Activated CD4-positive, alpha-beta T cell treated with anti-CD3 and anti-CD28 coated beads for 1 hour (primary cell): ENCODE measurements at regions not wholly inside any gene's neighbourhood (a gene's known extent, or its start where the extent isn't known, plus 50 kb on each side); places are given as distances from the start of the nearest gene placed in this dataset.
A peak's percentile ranks its signal among the peaks of the same experiment; 100 is the strongest.

ENCODE experiments used
- DNase-seq: peaks from one replicate; pipeline ENCODE4 v3.0.0-alpha.2; 2020

GRCh38 chr10:75347186-75347585, 54.4 kb downstream of the ZNF503 start:
- no peak for DNase-seq

GRCh38 chr10:75345738-75346137, 55.8 kb downstream of the ZNF503 start:
- no peak for DNase-seq

- DNase-seq, result no peak
Measured at GRCh38 chr10:75344170-75344569, 57.4 kb downstream of the ZNF503 start.

GRCh38 chr10:75342397-75342796, 59.2 kb downstream of the ZNF503 start:
- DNase-seq, result no peak

GRCh38 chr10:75335983-75336382, 65.6 kb downstream of the ZNF503 start:
- DNase-seq, result no peak

GRCh38 chr10:75335191-75335590, 66.4 kb downstream of the ZNF503 start:
- DNase-seq, result no peak

- no peak for DNase-seq
Measured at GRCh38 chr10:75334720-75335119, 66.8 kb downstream of the ZNF503 start.

- no peak for DNase-seq
Measured at GRCh38 chr10:75332081-75332480, 69.5 kb downstream of the ZNF503 start.

- DNase-seq, result no peak
Measured at GRCh38 chr10:75331081-75331480, 70.5 kb downstream of the ZNF503 start.

GRCh38 chr10:75329190-75329745, 72.3 kb downstream of the ZNF503 start:
- no peak for DNase-seq

GRCh38 chr10:75326306-75326705, 75.3 kb downstream of the ZNF503 start:
- DNase-seq, result no peak

- no peak for DNase-seq
Measured at GRCh38 chr10:75319274-75319673, 82.3 kb downstream of the ZNF503 start.

- DNase-seq, result no peak
Measured at GRCh38 chr10:75314570-75314969, 78.8 kb upstream of the COMTD1 start.

GRCh38 chr10:75312440-75312839, 76.7 kb upstream of the COMTD1 start:
- no peak for DNase-seq

- DNase-seq, result no peak
Measured at GRCh38 chr10:75305675-75306074, 69.9 kb upstream of the COMTD1 start.

- no peak for DNase-seq
Measured at GRCh38 chr10:75304741-75305390, 69.1 kb upstream of the COMTD1 start.

GRCh38 chr10:75304313-75304712, 68.6 kb upstream of the COMTD1 start:
- no peak for DNase-seq

- DNase-seq, result no peak
Measured at GRCh38 chr10:75303045-75303777, 67.5 kb upstream of the COMTD1 start.

GRCh38 chr10:75302029-75302428, 66.3 kb upstream of the COMTD1 start:
- no peak for DNase-seq

GRCh38 chr10:75297021-75297599, 61.4 kb upstream of the COMTD1 start:
- no peak for DNase-seq

GRCh38 chr10:75295868-75296441, 60.2 kb upstream of the COMTD1 start:
- no peak for DNase-seq

- DNase-seq, result peak; percentile 50
Measured at GRCh38 chr10:75294866-75295701, 59.3 kb upstream of the COMTD1 start.

GRCh38 chr10:75294518-75294865, 58.7 kb upstream of the COMTD1 start:
- DNase-seq, result no peak
